Suppressor macrophage treated with lipopolysaccharide for 4 hours (primary cell): ENCODE measurements at regions not wholly inside any gene's neighbourhood (a gene's known extent, or its start where the extent isn't known, plus 50 kb on each side); places are given as distances from the start of the nearest gene placed in this dataset.

Source experiments
- DNase-seq: peaks from one replicate; pipeline ENCODE4 v3.0.0-alpha.2; 2020

- DNase-seq = no peak
Observed at GRCh38 chr13:111844222-111844671, 222.7 kb upstream of the SOX1 start.

GRCh38 chr13:111844682-111845081 is 222.3 kb upstream of the SOX1 start:
- no peak for DNase-seq

- DNase-seq = no peak
Observed at GRCh38 chr13:111845621-111846351, 221.2 kb upstream of the SOX1 start.

DNA sequence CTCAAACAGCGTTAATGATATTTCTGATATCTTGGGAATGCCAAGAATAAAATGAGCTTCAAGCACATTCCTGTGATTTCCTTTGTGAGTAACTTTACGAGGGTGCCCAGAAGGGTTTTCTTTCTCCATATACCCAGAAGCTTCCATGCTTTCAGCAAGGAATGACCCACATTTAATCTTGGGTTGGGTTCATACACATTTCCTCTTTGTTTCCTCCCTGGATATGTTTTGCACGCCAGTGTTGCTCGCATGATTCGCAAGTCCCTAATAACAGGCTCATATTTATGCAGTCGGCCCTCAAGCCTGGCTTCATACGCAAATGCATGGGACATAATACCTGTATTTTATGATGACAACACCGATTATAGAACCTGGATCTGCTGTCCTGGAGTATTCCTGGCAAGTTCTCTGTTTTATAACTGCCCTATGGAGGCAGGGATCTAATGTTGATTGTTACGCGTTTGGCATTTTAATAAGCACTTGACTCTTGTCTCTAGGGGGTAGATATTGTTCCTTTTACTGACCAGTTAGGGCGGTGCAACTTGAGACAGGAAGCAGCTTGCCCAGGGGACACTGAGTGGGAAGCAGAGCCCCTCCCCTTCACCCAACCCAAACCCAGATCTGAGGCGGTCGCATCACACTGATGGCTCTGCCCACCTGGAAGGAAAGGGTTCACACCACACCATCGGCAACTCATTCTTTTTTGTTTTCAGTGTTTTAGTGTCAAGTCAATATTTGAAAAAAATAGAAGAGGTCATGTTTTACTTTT is 220.4 kb upstream of the SOX1 start:
- DNase-seq = no peak

- DNase-seq = no peak
Observed at GRCh38 chr13:111847964-111848363, 219.0 kb upstream of the SOX1 start.

DNA sequence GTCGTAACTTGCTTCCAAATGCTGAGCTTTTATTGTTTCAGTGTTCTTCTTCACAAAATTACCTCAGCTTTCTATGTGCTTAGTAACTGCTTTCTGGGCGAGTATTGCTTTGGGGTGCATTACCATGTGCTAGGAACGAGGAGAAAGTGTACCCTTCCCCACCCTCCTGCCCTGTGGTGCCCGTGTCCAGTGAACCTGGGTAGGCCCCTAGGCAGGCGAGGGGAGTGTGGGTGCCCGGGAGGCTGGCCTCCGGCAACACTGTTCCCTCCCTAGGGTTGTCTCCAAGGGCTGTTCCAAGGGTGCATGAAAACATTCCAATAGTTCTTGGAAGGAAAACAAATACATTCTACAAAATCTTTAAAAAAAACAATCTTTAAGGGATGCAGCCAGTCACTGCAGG is 216.5 kb upstream of the SOX1 start:
- DNase-seq = no peak

- DNase-seq = no peak
Observed at GRCh38 chr13:111850976-111851375, 216.0 kb upstream of the SOX1 start.

DNA sequence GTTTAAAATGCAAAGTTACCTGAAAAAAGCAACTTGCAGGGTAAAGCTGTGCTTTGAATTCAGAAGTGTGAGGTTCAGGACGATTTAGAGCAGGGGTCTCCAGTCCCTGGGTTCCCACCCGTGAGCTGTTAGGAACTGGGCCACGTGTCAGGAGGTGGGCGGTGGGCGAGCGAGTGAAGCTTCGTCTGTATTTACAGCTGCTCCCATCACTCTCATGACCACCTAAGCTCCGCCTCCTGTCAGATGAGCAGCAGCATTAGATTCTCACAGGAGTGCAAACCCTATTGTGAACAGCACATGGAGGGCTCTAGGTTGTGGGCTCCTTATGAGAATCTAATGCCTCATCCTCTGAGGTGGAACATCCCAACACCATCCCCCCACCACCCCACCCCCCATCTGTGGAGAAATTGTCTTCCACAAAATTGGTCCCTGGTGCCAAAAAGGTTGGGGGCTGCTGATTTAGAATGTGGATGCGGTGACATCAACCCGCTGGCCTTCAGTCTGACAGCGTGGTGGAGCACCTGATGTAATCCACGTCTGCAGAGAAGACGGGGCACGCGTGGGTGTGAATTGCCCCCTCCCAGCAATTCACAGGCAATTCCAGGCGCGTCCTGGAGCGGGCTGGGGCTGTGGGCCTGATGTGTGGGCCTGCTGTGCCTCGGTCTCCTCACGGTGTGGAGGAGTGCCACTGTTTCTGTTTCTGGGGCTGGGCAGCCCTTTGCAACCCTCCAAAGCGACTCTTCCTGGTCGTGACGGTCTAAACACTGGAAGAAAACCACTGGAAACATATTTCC is 214.0 kb upstream of the SOX1 start:
- no peak for DNase-seq

DNA sequence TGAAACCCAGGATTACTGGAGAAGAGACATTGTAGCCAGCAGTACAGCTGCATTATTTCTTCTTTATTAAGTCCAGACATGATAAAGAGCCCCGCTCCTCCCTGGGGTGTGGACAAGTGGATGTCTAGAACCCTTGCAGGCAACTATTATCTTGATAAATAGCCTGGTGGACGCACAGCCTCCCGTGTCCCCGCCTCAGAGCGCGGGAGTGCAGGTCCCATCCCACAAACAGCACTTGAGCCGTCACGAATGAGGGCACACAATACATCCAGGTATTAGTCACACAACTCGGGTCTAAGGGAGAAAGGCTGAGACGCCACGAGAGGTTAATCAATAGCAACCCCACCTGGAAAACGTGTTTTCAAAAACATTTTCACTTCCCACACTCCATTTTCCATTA is 213.2 kb upstream of the SOX1 start:
- no peak for DNase-seq

DNA sequence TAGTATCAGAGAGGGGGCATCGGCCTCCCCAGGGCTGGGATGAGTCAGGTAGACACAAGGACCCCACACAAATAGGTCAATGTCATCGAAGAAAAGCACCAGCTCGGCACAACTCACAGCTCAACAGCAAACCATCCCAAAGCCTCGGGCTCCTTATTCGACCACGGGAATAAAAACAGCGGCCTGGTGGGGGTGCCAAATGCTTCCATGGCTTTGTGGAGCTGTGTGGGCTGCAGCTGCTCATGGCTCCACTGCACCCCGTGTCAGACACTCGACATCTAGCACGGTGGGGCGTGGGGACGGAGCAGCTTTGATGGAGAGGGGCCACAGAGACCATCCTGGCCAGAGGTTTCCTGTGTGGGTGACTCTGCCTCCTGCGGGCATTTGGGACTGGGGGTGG is 212.5 kb upstream of the SOX1 start:
- DNase-seq = no peak

DNA sequence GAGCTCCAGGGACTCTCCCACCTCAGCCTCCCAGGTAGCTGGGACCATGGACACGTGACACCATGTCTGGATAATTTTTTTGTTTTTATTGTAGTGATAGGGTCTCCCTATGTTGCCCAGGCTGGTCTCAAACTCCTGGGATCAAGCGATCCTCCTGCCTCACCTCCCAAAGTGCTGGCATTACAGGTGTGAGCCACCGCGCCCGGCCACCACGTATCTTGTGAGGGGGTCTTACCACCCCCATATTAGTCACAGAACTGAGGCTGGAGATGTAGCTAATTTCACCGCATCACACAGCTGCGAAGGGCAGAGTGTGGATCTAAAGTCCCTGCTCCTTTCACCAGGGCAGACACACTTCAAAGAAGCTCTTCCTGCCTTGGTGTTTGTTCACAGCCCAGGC is 211.8 kb upstream of the SOX1 start:
- no peak for DNase-seq

- no peak for DNase-seq
Observed at GRCh38 chr13:111855786-111856185, 211.2 kb upstream of the SOX1 start.

DNA sequence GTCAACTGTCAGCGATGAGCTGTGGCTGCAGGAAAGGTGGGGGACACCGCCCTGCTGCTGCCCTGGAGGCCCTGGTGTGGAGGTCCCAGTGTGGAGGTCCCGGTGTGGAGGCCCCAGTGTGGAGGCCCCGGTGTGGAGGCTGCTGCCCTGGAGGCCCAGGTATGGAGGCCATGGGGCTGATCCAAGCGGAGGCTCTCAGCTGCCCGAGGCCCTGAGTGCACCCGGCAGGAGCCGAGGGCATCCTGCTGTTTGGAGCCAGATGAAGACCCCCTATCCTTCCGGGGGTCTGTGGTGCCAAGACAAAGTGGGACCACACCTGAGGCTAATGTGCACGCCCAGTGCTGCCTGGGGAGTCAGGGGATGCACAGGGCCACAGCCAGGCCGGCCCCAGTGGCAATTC is 210.4 kb upstream of the SOX1 start:
- DNase-seq = no peak

GRCh38 chr13:111857336-111857735 is 209.6 kb upstream of the SOX1 start:
- no peak for DNase-seq

- DNase-seq = no peak
Observed at GRCh38 chr13:111857846-111858560, 208.9 kb upstream of the SOX1 start.

DNA sequence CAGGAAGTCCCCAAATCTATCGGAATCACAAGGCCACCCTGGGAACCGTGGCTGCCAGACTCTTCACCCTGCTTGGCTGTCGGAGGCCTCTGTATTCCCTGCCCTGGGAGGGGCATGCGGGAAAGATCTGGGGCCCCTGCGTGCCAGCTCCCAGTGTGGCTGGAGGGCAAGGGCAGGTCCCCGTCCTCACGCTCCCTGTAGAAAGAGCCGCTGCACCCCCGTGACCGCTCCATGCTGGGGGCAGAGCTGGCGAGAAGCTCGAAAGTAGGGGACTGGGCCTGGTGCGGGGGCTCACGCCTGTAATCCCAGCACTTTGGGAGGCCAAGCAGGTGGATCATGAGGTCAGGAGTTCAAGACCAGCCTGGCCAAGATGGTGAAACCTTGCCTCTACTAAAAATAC is 208.4 kb upstream of the SOX1 start:
- no peak for DNase-seq

DNA sequence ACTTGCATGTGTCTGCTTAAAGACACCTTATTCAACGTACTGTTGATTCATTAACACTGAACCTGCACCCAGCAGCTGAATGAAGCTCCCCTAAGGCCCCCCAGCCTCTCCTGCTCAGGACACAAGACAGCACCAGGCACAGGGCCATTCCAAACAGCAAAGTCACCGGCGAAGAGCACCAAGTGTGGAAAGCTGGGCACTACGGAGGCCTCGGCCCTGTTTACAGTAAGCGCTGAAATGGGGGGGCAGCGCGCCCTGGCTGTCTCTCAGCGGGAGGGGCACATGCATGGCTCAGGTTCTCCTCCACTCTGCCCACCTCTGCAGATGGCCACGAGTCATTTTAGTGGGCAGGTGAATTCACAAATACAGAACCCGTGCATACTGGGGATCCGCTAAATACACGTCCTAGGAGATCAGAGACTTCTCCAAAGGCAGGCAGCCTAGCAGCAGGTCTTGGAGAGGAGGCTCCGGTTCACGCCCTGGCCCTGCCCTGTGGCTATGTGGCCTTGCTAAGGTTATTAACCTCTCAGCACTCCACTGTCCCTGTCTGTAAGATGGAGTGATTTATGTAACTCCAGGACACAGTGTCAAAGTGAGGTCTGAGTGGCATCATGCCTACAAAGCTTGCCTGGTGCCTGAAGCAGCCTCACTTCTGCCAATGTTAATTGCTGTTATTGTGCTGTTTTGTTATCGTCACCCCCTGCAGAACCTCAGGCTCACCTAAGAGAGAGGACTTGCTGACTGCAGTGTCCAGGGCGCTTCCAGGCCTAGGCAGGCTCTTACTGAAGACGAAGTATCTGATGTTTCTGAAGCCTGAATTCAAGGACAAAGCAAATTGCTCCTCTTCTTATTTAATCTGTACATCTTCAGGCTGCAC is 207.4 kb upstream of the SOX1 start:
- no peak for DNase-seq

GRCh38 chr13:111860231-111860552 is 206.8 kb upstream of the SOX1 start:
- DNase-seq = no peak

GRCh38 chr13:111861319-111861718 is 205.6 kb upstream of the SOX1 start:
- no peak for DNase-seq

DNA sequence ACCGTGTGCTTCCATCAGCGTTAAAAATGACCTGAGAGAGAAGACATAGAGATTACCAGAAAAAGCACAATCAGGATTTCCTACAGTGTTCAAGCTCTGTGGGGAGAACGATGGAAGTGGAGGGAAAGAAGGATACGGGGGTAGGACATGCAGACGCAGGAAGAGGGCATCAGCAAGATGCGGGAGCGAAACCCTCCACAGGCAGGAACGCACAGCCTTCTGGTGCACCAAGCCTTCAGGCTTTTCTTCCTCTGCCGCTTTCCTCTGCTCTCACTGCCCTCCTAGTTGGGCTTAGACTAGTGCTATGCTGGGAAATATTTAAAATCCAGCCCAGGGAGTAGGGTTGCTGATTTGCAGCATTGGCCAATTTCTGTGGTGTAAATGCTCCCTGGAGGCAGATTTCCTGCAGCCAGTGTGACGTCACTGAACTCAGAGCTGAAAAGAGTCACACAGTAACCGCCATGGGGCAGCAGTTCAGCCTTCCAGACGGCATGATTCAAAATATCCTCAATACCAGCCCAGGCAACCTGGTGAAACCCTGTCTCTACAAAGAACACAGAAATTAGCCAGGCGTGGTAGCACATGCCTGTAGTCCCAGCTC is 205.1 kb upstream of the SOX1 start:
- DNase-seq = no peak
